Stimulated activated CD8-positive, alpha-beta memory T cell treated with anti-CD3 and anti-CD28 coated beads, Interleukin-12 subunit alpha, Interleukin-12 subunit beta, amount 100 ng/mL, for 24 hours (primary cell): ENCODE measurements at regions not wholly inside any gene's neighbourhood (a gene's known extent, or its start where the extent isn't known, plus 50 kb on each side); places are given as distances from the start of the nearest gene placed in this dataset.
"Not testable (repeated sequence)": the region's sequence is repeated elsewhere in the genome, so short reads cannot be mapped to it uniquely, and the experiment has no call there.

Source experiments
- DNase-seq: peaks from one replicate; pipeline ENCODE4 v3.0.0-alpha.2; 2020; ENCODE audit errors: extremely low read depth

- no peak for DNase-seq
Measured at GRCh38 chr6:97456070-97456469, 173.1 kb upstream of the MMS22L start.

GRCh38 chr6:97459535-97459934 lies 176.5 kb upstream of the MMS22L start:
- DNase-seq, result no peak

GRCh38 chr6:97459986-97460385 lies 177.0 kb upstream of the MMS22L start:
- no peak for DNase-seq

- no peak for DNase-seq
Measured at GRCh38 chr6:97460394-97461080, 177.5 kb upstream of the MMS22L start.

GRCh38 chr6:97461218-97461617 lies 178.2 kb upstream of the MMS22L start:
- no peak for DNase-seq

GRCh38 chr6:97462031-97462430 lies 179.0 kb upstream of the MMS22L start:
- no peak for DNase-seq

GRCh38 chr6:97462938-97463598 lies 180.1 kb upstream of the MMS22L start:
- no peak for DNase-seq

GRCh38 chr6:97465877-97466561 lies 183.0 kb upstream of the MMS22L start:
- no peak for DNase-seq

GRCh38 chr6:97468981-97469380 lies 186.0 kb upstream of the MMS22L start:
- no peak for DNase-seq

GRCh38 chr6:97469451-97469850 lies 186.4 kb upstream of the MMS22L start:
- no peak for DNase-seq

- no peak for DNase-seq
Measured at GRCh38 chr6:97470322-97470721, 187.3 kb upstream of the MMS22L start.

- no peak for DNase-seq
Measured at GRCh38 chr6:97473979-97474378, 191.0 kb upstream of the MMS22L start.

GRCh38 chr6:97497713-97498331 lies 214.8 kb upstream of the MMS22L start:
- DNase-seq, result peak; percentile 16

- no peak for DNase-seq
Measured at GRCh38 chr6:97501853-97502252, 218.8 kb upstream of the MMS22L start.

GRCh38 chr6:97508646-97509045 lies 225.6 kb upstream of the MMS22L start:
- no peak for DNase-seq

- DNase-seq, result not testable (repeated sequence)
Measured at GRCh38 chr6:97513260-97513659, 230.2 kb upstream of the MMS22L start.

- DNase-seq, result no peak
Measured at GRCh38 chr6:97524811-97525210, 241.8 kb upstream of the MMS22L start.

GRCh38 chr6:97535800-97536199 lies 252.8 kb upstream of the MMS22L start:
- no peak for DNase-seq

- DNase-seq, result no peak
Measured at GRCh38 chr6:97548354-97548753, 265.3 kb upstream of the MMS22L start.

GRCh38 chr6:97557355-97557754 lies 274.3 kb upstream of the MMS22L start:
- DNase-seq, result no peak

GRCh38 chr6:97563529-97563928 lies 280.5 kb upstream of the MMS22L start:
- DNase-seq, result no peak

GRCh38 chr6:97572943-97573342 lies 289.9 kb upstream of the MMS22L start:
- DNase-seq, result no peak

GRCh38 chr6:97586344-97586743 lies 303.3 kb upstream of the MMS22L start:
- no peak for DNase-seq
